Muscle of leg (tissue), 3 donors: ENCODE measurements at regions not wholly inside any gene's neighbourhood (a gene's known extent, or its start where the extent isn't known, plus 50 kb on each side); places are given as distances from the start of the nearest gene placed in this dataset.

Experiments used
- DNase-seq: peaks from one replicate; pipeline ENCODE4 v3.0.0; 2013
- H3K27ac ChIP-seq: one replicate; pipeline ENCODE4 v1.5.1; 2013; ENCODE audit warnings: mild to moderate bottlenecking, low read length, control low read depth
- H3K27me3 ChIP-seq: one replicate; pipeline ENCODE4 v1.6.1; 2013; ENCODE audit warnings: low read length; ENCODE audit not compliant: control insufficient read depth, insufficient read depth
- H3K36me3 ChIP-seq: one replicate; pipeline ENCODE4 v1.6.1; 2013; ENCODE audit warnings: low read length; ENCODE audit not compliant: control insufficient read depth, insufficient read depth
- H3K4me1 ChIP-seq: one replicate; pipeline ENCODE4 v1.6.1; 2013; ENCODE audit warnings: low read length; ENCODE audit not compliant: control insufficient read depth, insufficient read depth
- H3K4me3 ChIP-seq: one replicate; pipeline ENCODE4 v1.5.1; 2013; ENCODE audit warnings: low read length, control low read depth
- H3K9me3 ChIP-seq: replicated peaks from 2 replicates; pipeline ENCODE4 v1.6.1; 2013; ENCODE audit warnings: low read depth, low read length; ENCODE audit not compliant: control insufficient read depth
- WGBS: methylation state at CpG from one replicate; pipeline ENCODE4 v1.1.5; 2013; ENCODE audit warnings: missing lambda C conversion rate; ENCODE audit not compliant: insufficient coverage; 5-methylcytosine and 5-hydroxymethylcytosine counted together

DNA sequence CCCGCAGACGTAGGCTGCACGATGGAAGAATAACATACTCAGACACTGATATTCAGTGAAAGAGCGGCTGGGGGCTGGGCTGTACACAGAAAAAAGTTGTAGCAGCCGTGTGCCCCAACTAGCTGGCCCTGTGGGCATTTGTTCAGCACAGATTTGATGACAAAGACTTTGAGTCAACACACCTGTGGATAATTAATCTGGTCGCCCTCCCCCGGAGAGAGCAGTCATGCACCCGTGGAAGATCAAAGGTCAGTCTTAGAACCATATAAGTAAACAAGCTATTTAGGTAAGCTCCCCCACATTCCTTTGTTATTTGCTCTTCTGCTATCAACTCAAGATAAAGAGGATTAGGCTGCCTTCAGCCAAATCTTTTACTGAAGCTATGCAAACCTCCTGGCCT is 148.4 kb upstream of the HMCN1 start:
- no peaks in the 10 kb centered on the region for H3K4me1 ChIP-seq
- H3K9me3 ChIP-seq = peaks cover 2% of the 10 kb centered on the region
- no peak overlapping the region for H3K27ac ChIP-seq
- H3K27me3 ChIP-seq = no peaks in the 10 kb centered on the region
- no peak for DNase-seq
- H3K4me3 ChIP-seq = no peak overlapping the region
- H3K36me3 ChIP-seq = no peaks in the 10 kb centered on the region
- 75% methylated on average over 4 of the region's 8 CpGs for WGBS

DNA sequence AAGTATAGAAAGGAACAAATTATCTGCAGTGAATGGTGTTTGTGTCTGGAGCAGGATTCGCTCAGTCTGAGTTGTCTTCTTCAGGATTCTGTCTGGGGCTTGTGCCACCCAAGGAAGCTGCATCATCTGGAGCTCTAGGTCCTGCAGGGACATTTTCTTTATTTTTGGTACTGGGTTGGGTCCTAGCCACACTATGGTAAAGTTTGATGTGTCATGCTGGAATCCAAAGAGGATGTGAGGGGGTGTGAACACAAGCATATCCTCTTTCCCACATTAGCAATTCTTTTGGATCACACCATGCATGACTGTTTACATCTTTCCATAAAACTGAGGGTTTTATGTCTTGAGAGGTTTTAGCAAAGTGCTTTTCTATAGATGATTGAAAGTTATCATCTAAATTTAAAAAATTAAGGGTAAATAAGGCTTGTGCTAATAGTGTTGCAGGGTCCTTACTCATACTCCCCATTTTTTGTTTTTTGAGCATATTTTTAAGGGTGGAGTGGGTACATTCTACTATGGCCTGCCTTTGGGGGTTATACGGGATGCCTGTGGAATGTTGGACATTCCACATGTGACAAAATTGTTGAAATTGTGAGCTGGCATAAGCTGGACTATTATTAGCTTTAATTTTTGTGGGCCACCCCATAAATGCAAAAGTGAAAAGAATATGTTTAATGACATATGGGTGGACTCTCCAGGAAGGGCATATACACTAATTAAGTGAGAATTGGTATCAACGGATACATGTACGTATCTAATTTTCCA is 152.0 kb upstream of the HMCN1 start:
- Histone ChIP-seq H3K36me3 (no peaks in the 10 kb centered on the region), H3K4me3 (no peak overlapping the region), H3K4me1 (no peaks in the 10 kb centered on the region), H3K9me3 (peaks cover 6% of the 10 kb centered on the region), H3K27ac (no peak overlapping the region), H3K27me3 (no peaks in the 10 kb centered on the region)
- 78% methylated on average over 3 of the region's 4 CpGs for WGBS
- DNase-seq = no peak

DNA sequence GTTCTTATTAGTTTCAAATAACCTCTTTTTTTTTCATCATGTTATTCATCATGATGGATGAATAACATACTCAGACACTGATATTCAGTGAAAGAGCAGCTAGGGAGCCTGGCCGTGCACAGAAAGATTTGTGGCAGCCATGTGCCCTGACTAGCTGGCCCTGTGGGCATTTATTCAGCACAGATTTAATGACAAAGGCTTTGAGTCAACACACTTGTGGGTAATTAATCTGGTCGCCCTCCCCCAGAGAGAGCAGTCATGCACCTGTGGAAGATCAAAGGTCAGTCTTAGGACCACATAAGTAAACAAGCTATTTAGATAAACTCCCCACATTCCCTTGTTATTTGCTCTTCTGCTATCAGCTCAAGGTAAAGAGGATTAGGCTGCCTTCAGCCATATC is 153.2 kb upstream of the HMCN1 start:
- Histone ChIP-seq H3K4me3 (no peak overlapping the region), H3K27ac (no peak overlapping the region), H3K27me3 (no peaks in the 10 kb centered on the region), H3K9me3 (peaks cover 4% of the 10 kb centered on the region), H3K36me3 (no peaks in the 10 kb centered on the region), H3K4me1 (no peaks in the 10 kb centered on the region)
- DNase-seq = no peak
- 100% methylated on average over 1 of the region's 2 CpGs for WGBS

DNA sequence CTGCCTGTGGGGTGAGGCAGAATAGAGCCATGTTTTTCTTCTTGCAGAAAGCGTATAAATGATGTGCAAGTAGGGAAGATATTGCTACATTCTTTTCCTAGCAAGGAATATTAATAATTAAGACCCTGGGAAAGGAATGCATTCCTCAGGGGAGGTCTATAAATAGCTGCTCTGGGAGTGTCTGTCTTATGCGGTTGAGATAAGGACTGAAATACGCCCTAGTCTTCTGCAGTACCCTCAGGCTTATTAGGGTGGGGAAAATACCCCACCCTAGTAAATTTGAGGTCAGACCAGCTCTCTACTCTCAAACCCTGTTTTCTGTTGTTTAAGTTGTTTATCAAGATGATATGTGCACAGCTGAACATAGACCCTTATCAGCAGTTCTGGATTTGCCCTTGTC is 155.9 kb upstream of the HMCN1 start:
- Histone ChIP-seq H3K4me1 (no peaks in the 10 kb centered on the region), H3K27ac (no peak overlapping the region), H3K9me3 (peaks cover 4% of the 10 kb centered on the region), H3K27me3 (no peaks in the 10 kb centered on the region), H3K4me3 (no peak overlapping the region), H3K36me3 (no peaks in the 10 kb centered on the region)
- no peak for DNase-seq
- WGBS = no CpG with 5 or more reads among the region's 3 CpGs

DNA sequence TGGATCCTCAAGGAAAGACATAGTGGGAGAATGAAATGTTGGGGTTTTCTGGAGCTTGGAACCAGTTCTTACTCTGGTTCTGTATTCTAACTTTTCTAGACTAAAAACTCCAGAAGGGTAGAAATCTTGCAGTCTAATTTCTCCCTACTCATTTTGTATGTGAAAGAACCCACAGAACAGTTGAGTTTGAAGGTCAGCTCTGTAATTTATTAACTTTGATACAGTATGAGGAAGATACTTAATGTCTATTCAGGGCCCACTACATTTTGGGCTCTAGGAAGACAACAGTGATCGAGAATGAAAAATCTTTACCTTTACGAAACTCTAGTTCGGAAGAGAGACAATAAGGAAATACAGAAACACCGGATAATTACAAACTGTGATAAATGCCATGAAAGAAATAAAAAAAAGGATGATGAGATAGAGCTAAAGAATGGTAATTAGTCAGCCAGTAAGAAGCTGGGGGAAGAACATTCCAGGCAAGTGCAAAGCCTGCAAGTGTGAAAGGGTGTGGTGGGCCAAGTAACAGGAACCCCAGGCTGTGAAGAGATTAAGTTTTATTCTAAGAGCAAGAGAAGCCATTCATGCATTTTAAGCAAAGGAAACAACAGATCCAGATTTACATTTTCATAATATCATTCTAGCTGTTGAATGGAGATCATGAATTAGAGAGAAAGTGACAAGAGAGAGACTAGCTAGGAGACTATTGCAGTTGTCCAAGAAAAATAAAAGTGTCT is 159.9 kb upstream of the HMCN1 start:
- Histone ChIP-seq H3K4me3 (no peak overlapping the region), H3K27ac (no peak overlapping the region), H3K4me1 (no peaks in the 10 kb centered on the region), H3K36me3 (no peaks in the 10 kb centered on the region), H3K9me3 (peaks cover 4% of the 10 kb centered on the region), H3K27me3 (no peaks in the 10 kb centered on the region)
- DNase-seq = no peak
- 93% methylated on average over 3 of the region's 4 CpGs for WGBS

DNA sequence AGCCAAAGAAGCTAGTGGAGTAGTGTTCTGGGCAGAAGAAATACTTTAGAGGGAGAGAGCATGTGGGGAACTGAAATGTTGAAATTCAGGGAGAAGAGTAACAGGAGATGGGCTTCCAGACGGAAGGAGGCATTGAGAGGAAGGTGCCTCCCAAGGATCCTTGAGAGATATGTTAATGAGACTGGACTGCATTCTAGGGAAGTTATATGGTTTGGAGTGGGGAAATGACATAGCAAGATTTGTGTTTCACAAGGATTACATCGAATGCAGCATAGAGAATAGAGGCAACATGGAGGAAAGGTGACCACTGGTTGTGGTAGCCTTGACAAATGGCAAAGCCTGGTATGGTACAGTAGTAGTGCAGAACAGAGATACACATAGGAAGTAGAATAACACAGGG is 160.5 kb upstream of the HMCN1 start:
- WGBS = 53% methylated on average over 2 of the region's 2 CpGs
- DNase-seq = no peak
- Histone ChIP-seq H3K9me3 (peaks cover 4% of the 10 kb centered on the region), H3K27ac (no peak overlapping the region), H3K36me3 (no peaks in the 10 kb centered on the region), H3K4me3 (no peak overlapping the region), H3K4me1 (no peaks in the 10 kb centered on the region), H3K27me3 (no peaks in the 10 kb centered on the region)

DNA sequence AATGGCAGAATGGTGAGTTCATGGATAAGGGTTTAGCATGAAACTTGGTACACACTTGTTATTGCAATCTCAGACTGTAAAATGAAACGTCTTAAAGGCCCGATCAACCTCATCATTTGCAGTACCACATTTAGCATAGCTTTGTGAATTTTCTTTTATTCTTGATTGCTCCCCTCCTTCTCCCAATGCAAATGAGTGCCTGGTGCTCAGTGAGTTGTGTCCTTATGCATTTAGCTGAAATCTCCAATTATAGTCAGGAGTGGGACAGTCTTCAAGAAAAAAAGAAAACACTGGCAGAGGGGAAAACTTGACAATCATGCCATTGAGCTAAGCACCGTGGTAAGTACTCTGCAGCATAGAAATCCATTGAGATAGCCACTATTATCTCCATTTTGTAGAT is 161.0 kb upstream of the HMCN1 start:
- Histone ChIP-seq H3K36me3 (no peaks in the 10 kb centered on the region), H3K27me3 (no peaks in the 10 kb centered on the region), H3K9me3 (peaks cover under 1% of the 10 kb centered on the region), H3K4me1 (no peaks in the 10 kb centered on the region), H3K27ac (no peak overlapping the region), H3K4me3 (no peak overlapping the region)
- no peak for DNase-seq
- WGBS = 70% methylated on average over 2 of the region's 3 CpGs

DNA sequence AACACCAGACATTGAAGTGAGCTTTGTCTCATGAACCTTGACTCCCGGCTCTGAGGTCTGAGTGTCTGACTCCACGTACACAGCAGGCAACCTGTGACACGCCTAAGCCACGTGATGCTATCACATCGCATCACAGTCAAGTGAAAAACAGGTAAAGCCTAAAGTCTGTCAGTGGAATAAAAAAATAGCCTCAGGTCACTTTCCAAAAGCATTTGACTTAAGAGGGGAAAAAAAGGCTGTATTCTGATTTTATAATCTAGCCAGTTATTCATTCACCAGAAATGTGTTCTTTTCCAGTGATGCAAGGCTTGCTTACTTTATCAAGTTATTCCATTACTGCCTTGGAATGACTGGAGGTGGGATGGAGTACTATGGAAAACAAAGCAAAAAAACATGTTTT is 163.2 kb upstream of the HMCN1 start:
- DNase-seq = no peak
- no peaks in the 10 kb centered on the region for H3K4me1 ChIP-seq
- no peak overlapping the region for H3K4me3 ChIP-seq
- WGBS = 72% methylated on average over 2 of the region's 5 CpGs
- no peaks in the 10 kb centered on the region for H3K9me3 ChIP-seq
- H3K27me3 ChIP-seq = no peaks in the 10 kb centered on the region
- H3K36me3 ChIP-seq = no peaks in the 10 kb centered on the region
- no peak overlapping the region for H3K27ac ChIP-seq

DNA sequence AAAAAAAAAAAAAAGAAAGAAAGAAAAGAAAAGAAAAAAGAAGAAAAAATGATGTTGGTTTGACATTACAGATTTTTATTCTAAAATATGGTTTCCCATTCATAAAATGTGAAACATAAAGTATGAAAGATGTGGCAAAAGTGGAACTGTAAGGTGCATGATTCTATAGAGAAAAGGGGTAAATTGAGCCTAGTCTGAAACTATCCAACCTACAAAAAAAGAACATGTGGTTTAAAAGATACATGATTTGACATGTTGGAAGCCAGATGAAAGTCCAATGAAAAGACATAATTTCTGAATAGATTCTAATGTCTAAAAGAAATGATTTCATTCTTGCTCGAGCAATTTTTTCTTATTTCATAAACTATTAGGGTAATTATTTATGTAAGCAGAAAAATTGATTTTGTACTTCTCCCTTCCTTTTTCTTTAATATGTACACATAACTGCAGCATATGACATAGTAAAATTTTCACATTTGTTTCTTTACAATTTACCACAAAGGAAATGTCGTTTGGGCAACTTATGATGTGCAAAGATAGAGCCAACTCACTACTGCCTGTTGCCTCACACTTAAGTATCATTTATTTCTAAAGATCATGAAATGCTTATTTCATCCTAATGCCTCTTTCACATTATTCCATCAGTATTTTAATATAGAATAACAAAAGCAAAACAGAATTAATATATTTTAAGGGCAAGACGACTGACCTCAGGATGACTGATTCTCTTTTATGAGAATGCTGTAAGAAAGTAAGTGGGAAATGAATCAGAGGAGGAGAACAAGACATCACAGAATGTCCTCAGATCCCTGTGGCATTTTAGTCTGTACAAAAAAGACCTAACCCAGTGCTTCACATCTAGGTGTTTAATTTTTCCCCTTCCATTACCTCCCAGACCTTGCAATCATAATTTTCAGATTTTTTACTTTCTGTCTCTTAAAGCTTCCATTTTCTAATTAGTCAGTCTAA is 165.8 kb upstream of the HMCN1 start:
- Histone ChIP-seq H3K27ac (no peak overlapping the region), H3K4me3 (no peak overlapping the region)

DNA sequence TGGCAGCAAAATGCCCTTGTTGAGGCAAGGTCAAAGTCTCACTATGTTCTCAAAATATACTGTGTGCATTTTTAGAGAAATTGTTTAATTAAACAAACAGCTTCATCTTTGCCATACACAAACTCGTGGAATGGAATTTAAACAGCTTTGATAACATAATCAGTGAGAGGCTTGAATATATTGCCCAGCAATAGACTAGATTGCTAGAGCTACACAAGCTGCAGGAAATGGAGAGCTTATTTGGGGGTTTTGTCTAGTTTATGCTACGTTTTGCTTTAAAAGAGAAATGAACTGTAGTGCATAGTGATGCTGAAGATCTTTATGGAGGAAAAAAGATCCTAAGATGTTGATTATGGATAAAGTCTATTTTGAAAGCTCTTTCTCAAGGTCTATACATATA is 166.8 kb upstream of the HMCN1 start:
- DNase-seq = no peak
- no peaks in the 10 kb centered on the region for H3K36me3 ChIP-seq
- WGBS = 20% methylated on average over 1 of the region's 2 CpGs
- H3K4me1 ChIP-seq = no peaks in the 10 kb centered on the region
- no peak overlapping the region for H3K4me3 ChIP-seq
- no peaks in the 10 kb centered on the region for H3K9me3 ChIP-seq
- no peak overlapping the region for H3K27ac ChIP-seq
- H3K27me3 ChIP-seq = no peaks in the 10 kb centered on the region

More for the DNA sequence above, 165.8 kb upstream of the HMCN1 start:
- no peaks in the 10 kb centered on the region for H3K36me3 ChIP-seq
- no peaks in the 10 kb centered on the region for H3K9me3 ChIP-seq
- no peaks in the 10 kb centered on the region for H3K27me3 ChIP-seq
- no peak for DNase-seq
- no CpG with 5 or more reads among the region's 3 CpGs for WGBS
- H3K4me1 ChIP-seq = no peaks in the 10 kb centered on the region
